GM18505 (cell line): ENCODE measurements at regions not wholly inside any gene's neighbourhood (a gene's known extent, or its start where the extent isn't known, plus 50 kb on each side); places are given as distances from the start of the nearest gene placed in this dataset.
A peak's percentile ranks its signal among the peaks of the same experiment; 100 is the strongest.

Experiments
- ATAC-seq: cut with Tn5 transposase; IDR thresholded peaks from one replicate; pipeline ENCODE4 v1.9.1; 2021; ENCODE audit not compliant: unreplicated experiment
- POLR2A ChIP-seq: IDR thresholded peaks from 4 replicates; pipeline ENCODE4 v1.6.1; 2011; ENCODE audit warnings: borderline replicate concordance; ENCODE audit not compliant: insufficient read depth, insufficient read length; ENCODE audit errors: extremely low read depth

GRCh38 chr4:155564086-155564485 lies 102.6 kb upstream of the GUCY1A1 start:
- no peak for ATAC-seq
- TF ChIP-seq POLR2A: no peak

GRCh38 chr4:155559915-155560314 lies 106.7 kb upstream of the GUCY1A1 start:
- no peak for ATAC-seq
- TF ChIP-seq POLR2A: no peak

- no peak for TF ChIP-seq POLR2A
- ATAC-seq: no peak
Observed at GRCh38 chr4:155552180-155552579, 114.5 kb upstream of the GUCY1A1 start.

GRCh38 chr4:155548173-155548572 lies 118.5 kb upstream of the GUCY1A1 start:
- TF ChIP-seq POLR2A: no peak
- ATAC-seq: no peak

GRCh38 chr4:155546451-155546850 lies 120.2 kb upstream of the GUCY1A1 start:
- no peak for TF ChIP-seq POLR2A
- no peak for ATAC-seq

GRCh38 chr4:155545456-155545855 lies 121.2 kb upstream of the GUCY1A1 start:
- TF ChIP-seq POLR2A: no peak
- no peak for ATAC-seq

- no peak for ATAC-seq
Observed at GRCh38 chr4:155544547-155544946, 122.1 kb upstream of the GUCY1A1 start.

GRCh38 chr4:155543126-155543765 lies 123.4 kb upstream of the GUCY1A1 start:
- ATAC-seq: peak; percentile 68
- TF ChIP-seq POLR2A: no peak

More at GRCh38 chr4:155544547-155544946, 122.1 kb upstream of the GUCY1A1 start:
- TF ChIP-seq POLR2A: no peak

GRCh38 chr4:155542415-155542814 lies 124.2 kb upstream of the GUCY1A1 start:
- no peak for TF ChIP-seq POLR2A
- no peak for ATAC-seq

- no peak for ATAC-seq
- TF ChIP-seq POLR2A: no peak
Observed at GRCh38 chr4:155541716-155542115, 124.9 kb upstream of the GUCY1A1 start.

- no peak for ATAC-seq
- TF ChIP-seq POLR2A: no peak
Observed at GRCh38 chr4:155540698-155541097, 126.0 kb upstream of the GUCY1A1 start.

GRCh38 chr4:155539746-155540145 lies 126.9 kb upstream of the GUCY1A1 start:
- no peak for TF ChIP-seq POLR2A
- ATAC-seq: no peak

GRCh38 chr4:155535802-155536454 lies 130.7 kb upstream of the GUCY1A1 start:
- no peak for ATAC-seq
- no peak for TF ChIP-seq POLR2A

- no peak for TF ChIP-seq POLR2A
- ATAC-seq: no peak
Observed at GRCh38 chr4:155532373-155533085, 134.1 kb upstream of the GUCY1A1 start.
